H1 (cell line): ENCODE measurements at regions not wholly inside any gene's neighbourhood (a gene's known extent, or its start where the extent isn't known, plus 50 kb on each side); places are given as distances from the start of the nearest gene placed in this dataset.

Experiments
- CTCF ChIA-PET: fragments of 300-600 bp; sonication (Branson Sonifier 250); formaldehyde crosslinking; loops from one replicate; lab custom pipeline; 2021; ENCODE audit not compliant: partially characterized antibody; lab: Charles Lee
- POLR2A ChIA-PET: fragments of 300-600 bp; sonication (Branson Sonifier 250); formaldehyde crosslinking; loops from one replicate; lab custom pipeline; 2021; ENCODE audit warnings: inconsistent platforms; ENCODE audit not compliant: partially characterized antibody; lab: Charles Lee
- DNase-seq, 2 experiments: peaks; one replicate each; pipeline versions ENCODE4 v3.0.0 to v3.0.0-alpha.2; 2010 to 2022; ENCODE audit warnings: low spot score in 2 of 2, low read depth in 1 of 2, mixed read lengths in 1 of 2
- FAIRE-seq: peaks from 2 replicates; lab custom pipeline; 2011; peaks lifted over from hg19 to GRCh38; lab: Jason Lieb, UNC
- H2AFZ ChIP-seq: 2 replicates; pipeline ENCODE4 v1.8.1; 2012; ENCODE audit warnings: low read length, inconsistent platforms
- H2AK5ac ChIP-seq: 2 replicates; pipeline ENCODE4 v1.6.1; 2013; ENCODE audit warnings: low read depth, low read length
- H2BK120ac ChIP-seq: replicated peaks from 2 replicates; pipeline ENCODE3; 2013; ENCODE audit warnings: low read depth, low read length, inconsistent platforms
- H2BK12ac ChIP-seq: 2 replicates; pipeline ENCODE4 v1.6.1; 2013; ENCODE audit warnings: low read depth, low read length
- H2BK15ac ChIP-seq: 2 replicates; pipeline ENCODE4 v1.6.1; 2013; ENCODE audit warnings: low read length
- H2BK20ac ChIP-seq: 2 replicates; pipeline ENCODE4 v1.6.1; 2013; ENCODE audit warnings: low read length
- H2BK5ac ChIP-seq: 2 replicates; pipeline ENCODE4 v1.6.1; 2013; ENCODE audit warnings: low read depth, low read length
- H3K14ac ChIP-seq: 2 replicates; pipeline ENCODE4 v1.6.1; 2013; ENCODE audit warnings: inconsistent platforms; ENCODE audit not compliant: insufficient read length
- H3K18ac ChIP-seq: 2 replicates; pipeline ENCODE4 v1.6.1; 2013; ENCODE audit warnings: low read length; ENCODE audit errors: extremely low read depth
- H3K23ac ChIP-seq: 2 replicates; pipeline ENCODE4 v1.6.1; 2013; ENCODE audit warnings: inconsistent platforms; ENCODE audit not compliant: insufficient read length
- H3K23me2 ChIP-seq: 2 replicates; pipeline ENCODE4 v1.6.1; 2013; ENCODE audit warnings: low read depth, low read length
- H3K27ac ChIP-seq: 2 replicates; pipeline ENCODE4 v1.6.1; 2011; ENCODE audit warnings: low read depth, low read length, inconsistent platforms
- H3K27me3 ChIP-seq, 4 experiments: replicated peaks in 1 of 4; 1 replicate in 1 of 4; 2 replicates in 3 of 4; pipeline versions ENCODE4 v1.6.1 to v1.8.1; 2011 to 2013; ENCODE audit warnings: low read length in 3 of 4, mild to moderate bottlenecking in 3 of 4, inconsistent platforms in 2 of 4, mixed read lengths in 2 of 4, moderate library complexity in 1 of 4; ENCODE audit not compliant: control insufficient read depth in 3 of 4, insufficient read depth in 3 of 4; ENCODE audit errors: extremely low read depth in 1 of 4
- H3K36me3 ChIP-seq, 4 experiments: 2 replicates each; pipeline versions ENCODE4 v1.6.1 to v1.8.1; 2011 to 2013; ENCODE audit warnings: mild to moderate bottlenecking in 4 of 4, low read length in 3 of 4, moderate library complexity in 2 of 4, control low read depth in 1 of 4, inconsistent platforms in 1 of 4; ENCODE audit not compliant: insufficient read depth in 4 of 4, control insufficient read depth in 2 of 4
- H3K4ac ChIP-seq: replicated peaks from 2 replicates; pipeline ENCODE3; 2013; ENCODE audit warnings: low read length, low read depth, mixed read lengths, inconsistent platforms; ENCODE audit not compliant: insufficient read length
- H3K4me1 ChIP-seq, 4 experiments: replicated peaks in 1 of 4; 1 replicate in 1 of 4; 2 replicates in 3 of 4; pipeline versions ENCODE4 v1.6.1 to v1.8.1; 2011 to 2013; ENCODE audit warnings: low read length in 3 of 4, inconsistent platforms in 2 of 4, mixed read lengths in 1 of 4; ENCODE audit not compliant: insufficient read depth in 4 of 4, control insufficient read depth in 3 of 4
- H3K4me2 ChIP-seq, 2 experiments: 2 replicates each; pipeline versions ENCODE4 v1.6.1 to v1.8.1; 2011 to 2013; ENCODE audit warnings: low read depth in 2 of 2, low read length in 2 of 2, control low read depth in 1 of 2, inconsistent platforms in 1 of 2, mild to moderate bottlenecking in 1 of 2; ENCODE audit not compliant: insufficient read depth in 1 of 2
- H3K4me3 ChIP-seq, 4 experiments: fragments of 200-600, 300-600 bp in 1 of 4; sonication (generic), shearing (Covaris generic), sonication (Bioruptor Twin) in 1 of 4; 2 replicates each; pipeline versions ENCODE4 v1.5.1 to v1.8.1; 2011 to 2016; ENCODE audit warnings: low read length in 4 of 4, low read depth in 3 of 4, control low read depth in 2 of 4, inconsistent platforms in 2 of 4, mild to moderate bottlenecking in 2 of 4, mixed read lengths in 1 of 4, moderate library complexity in 1 of 4; ENCODE audit not compliant: insufficient read depth in 2 of 4; ENCODE audit errors: extremely low read depth in 1 of 4
- H3K56ac ChIP-seq: replicated peaks from 2 replicates; pipeline ENCODE3; 2013; ENCODE audit warnings: low read depth, mild to moderate bottlenecking, mixed read lengths, low read length, inconsistent platforms; ENCODE audit not compliant: insufficient read length
- H3K79me1 ChIP-seq: 2 replicates; pipeline ENCODE4 v1.6.1; 2013; ENCODE audit warnings: low read depth, low read length, control low read depth
- H3K79me2 ChIP-seq, 2 experiments: 2 replicates each; pipeline versions ENCODE4 v1.6.1 to v1.8.1; 2012 to 2013; ENCODE audit warnings: low read length in 2 of 2, mild to moderate bottlenecking in 2 of 2, inconsistent platforms in 1 of 2; ENCODE audit not compliant: insufficient read depth in 2 of 2, control insufficient read depth in 1 of 2
- H3K9ac ChIP-seq, 4 experiments: replicated peaks in 1 of 4; 1 replicate in 1 of 4; 2 replicates in 3 of 4; pipeline versions ENCODE4 v1.6.1 to v1.8.1; 2011 to 2013; ENCODE audit warnings: low read depth in 3 of 4, low read length in 3 of 4, control low read depth in 2 of 4, mild to moderate bottlenecking in 2 of 4, moderate library complexity in 2 of 4, inconsistent platforms in 1 of 4; ENCODE audit errors: extremely low read depth in 1 of 4
- H3K9me3 ChIP-seq, 2 experiments: 2 replicates each; pipeline versions ENCODE4 v1.6.1 to v1.8.1; 2012 to 2013; ENCODE audit warnings: mild to moderate bottlenecking in 2 of 2, moderate library complexity in 2 of 2, control low read depth in 1 of 2, inconsistent platforms in 1 of 2, low read depth in 1 of 2, low read length in 1 of 2, mixed read lengths in 1 of 2; ENCODE audit not compliant: insufficient read depth in 2 of 2
- H4K20me1 ChIP-seq, 2 experiments: replicated peaks in 1 of 2; 2 replicates each; pipeline versions ENCODE3 to v1.8.1; 2011 to 2013; ENCODE audit warnings: inconsistent platforms in 2 of 2, low read length in 2 of 2, mild to moderate bottlenecking in 1 of 2; ENCODE audit not compliant: insufficient read depth in 2 of 2, control insufficient read depth in 1 of 2
- H4K5ac ChIP-seq: 2 replicates; pipeline ENCODE4 v1.6.1; 2013; ENCODE audit warnings: low read length, low read depth, mixed read lengths, inconsistent platforms; ENCODE audit not compliant: insufficient read length
- H4K8ac ChIP-seq: 2 replicates; pipeline ENCODE4 v1.8.0; 2013; ENCODE audit warnings: mild to moderate bottlenecking, moderate library complexity, low read length, inconsistent platforms; ENCODE audit not compliant: insufficient read depth; ENCODE audit errors: extremely low read depth
- H4K91ac ChIP-seq: replicated peaks from 2 replicates; pipeline ENCODE3; 2013; ENCODE audit warnings: low read length, mixed read lengths, inconsistent platforms; ENCODE audit not compliant: insufficient read length
- BACH1 ChIP-seq: IDR thresholded peaks from 2 replicates; pipeline ENCODE4 v1.6.1; 2012; ENCODE audit warnings: low read length, improper control_type of control experiment
- BCL11A ChIP-seq, 2 experiments: IDR thresholded peaks; one replicate each; pipeline ENCODE4 v1.6.1; 2011; ENCODE audit warnings: low read depth in 2 of 2, low read length in 2 of 2, mild to moderate bottlenecking in 2 of 2
- CEBPB ChIP-seq: IDR thresholded peaks from 2 replicates; pipeline ENCODE4 v1.6.1; 2012; ENCODE audit warnings: low read depth, low read length
- EP300 ChIP-seq, 2 experiments: IDR thresholded peaks; 1 replicate in 1 of 2; 2 replicates in 1 of 2; pipeline ENCODE4 v1.6.1; 2011 to 2012; ENCODE audit warnings: low read depth in 2 of 2, low read length in 2 of 2, mild to moderate bottlenecking in 2 of 2, borderline replicate concordance in 1 of 2, inconsistent platforms in 1 of 2, moderate library complexity in 1 of 2
- KDM5A ChIP-seq: fragments of 200-600 bp; IDR thresholded peaks from 2 replicates; pipeline ENCODE4 v1.7.1; 2012; ENCODE audit warnings: mild to moderate bottlenecking, low read length, inconsistent platforms, mixed read lengths
- RBBP5 ChIP-seq: IDR thresholded peaks from 2 replicates; pipeline ENCODE4 v1.7.1; 2012; ENCODE audit warnings: low read depth, mild to moderate bottlenecking, inconsistent platforms, low read length, moderate library complexity, borderline replicate concordance
- RFX5 ChIP-seq: IDR thresholded peaks from 2 replicates; pipeline ENCODE4 v1.6.1; 2011; ENCODE audit warnings: low read depth, low read length, improper control_type of control experiment, borderline replicate concordance
- SP1 ChIP-seq: IDR thresholded peaks from 2 replicates; pipeline ENCODE4 v1.6.1; 2011; ENCODE audit warnings: low read depth, low read length
- SP2 ChIP-seq: IDR thresholded peaks from 2 replicates; pipeline ENCODE4 v1.6.1; 2012; ENCODE audit warnings: mild to moderate bottlenecking, low read length, inconsistent platforms
- SRF ChIP-seq: IDR thresholded peaks from 2 replicates; pipeline ENCODE4 v1.6.1; 2011; ENCODE audit warnings: mild to moderate bottlenecking, low read depth, low read length, moderate library complexity
- WGBS, 2 experiments: shearing (Covaris generic) in 1 of 2; methylation state at CpG; one replicate each; pipeline versions ENCODE4 v1.1.6 to v1.1.7; 2013 to 2015; ENCODE audit warnings: low lambda C conversion rate in 2 of 2, mixed read lengths in 2 of 2, inconsistent platforms in 1 of 2, low coverage in 1 of 2, missing lambda C conversion rate in 1 of 2; ENCODE audit not compliant: insufficient replicate concordance in 2 of 2, insufficient coverage in 1 of 2, insufficient read length in 1 of 2; ENCODE audit errors: extremely low coverage in 1 of 2, missing lambda C conversion rate in 1 of 2; 5-methylcytosine and 5-hydroxymethylcytosine counted together

- WGBS, 2 experiments: 91% methylated on average over 5 of the region's 5 CpGs; no CpG with 5 or more reads in 1 of the 2 experiments
- H3K4ac ChIP-seq: no peak overlapping the region
- no peak overlapping the region for H2BK12ac ChIP-seq
- peak in 1 of 2 experiments; percentile 22 for DNase-seq
- H3K9me3 ChIP-seq: peaks cover 0 to 12% of the 10 kb centered on the region in 2 experiments; a peak in 2 of 4 replicates
- H2BK20ac ChIP-seq: no peak overlapping the region
- H3K79me2 ChIP-seq: no peaks in the 10 kb centered on the region
- no peak for FAIRE-seq
- no peaks in the 10 kb centered on the region for H4K20me1 ChIP-seq
- no peak overlapping the region for H2BK5ac ChIP-seq
- H4K5ac ChIP-seq: no peak overlapping the region
- H3K56ac ChIP-seq: no peak overlapping the region
- H4K91ac ChIP-seq: no peak overlapping the region
- H2AK5ac ChIP-seq: no peak overlapping the region
- no peak overlapping the region for H2BK15ac ChIP-seq
- H2AFZ ChIP-seq: no peak overlapping the region
- H4K8ac ChIP-seq: no peak overlapping the region
- TF ChIP-seq KDM5A: no peak
- no peak for TF ChIP-seq CEBPB
- no peak for TF ChIP-seq RFX5
- no peak for TF ChIP-seq SP2
- TF ChIP-seq RBBP5: no peak
- no peak for TF ChIP-seq SP1
- no peak for TF ChIP-seq BCL11A (IDR thresholded peaks at IDR 0.05; ENCODE audit: low read depth in 2 of 2, low read length in 2 of 2)
- TF ChIP-seq SRF: no peak
- no peak for TF ChIP-seq BACH1
- TF ChIP-seq EP300 (IDR thresholded peaks at IDR 0.05; ENCODE audit: borderline replicate concordance in 1 of 2, low read depth in 2 of 2, low read length in 2 of 2): no peak
- H3K23me2 ChIP-seq: no peaks in the 10 kb centered on the region
- no peak overlapping the region for H3K14ac ChIP-seq
- H3K27ac ChIP-seq: no peak overlapping the region
- H3K27me3 ChIP-seq: no peaks in the 10 kb centered on the region
- no peak overlapping the region for H3K18ac ChIP-seq
- H3K23ac ChIP-seq: no peak overlapping the region
- no peaks in the 10 kb centered on the region for H3K4me1 ChIP-seq
- no peak overlapping the region for H3K4me3 ChIP-seq
- CTCF ChIA-PET: no interaction called here
- H3K79me1 ChIP-seq: no peaks in the 10 kb centered on the region
- H3K4me2 ChIP-seq: no peak overlapping the region
- H2BK120ac ChIP-seq: no peak overlapping the region
- POLR2A ChIA-PET: no interaction called here
- H3K9ac ChIP-seq: no peak overlapping the region
- no peaks in the 10 kb centered on the region for H3K36me3 ChIP-seq
These were observed 204.1 kb downstream of the BCL11B start for GRCh38 chr14:99067927-99068326.
